Panc1 (cell line): ENCODE measurements at regions not wholly inside any gene's neighbourhood (a gene's known extent, or its start where the extent isn't known, plus 50 kb on each side); places are given as distances from the start of the nearest gene placed in this dataset.

Source experiments
- ATAC-seq: fragments of 200-7000 bp; cut with Tn5 transposase; 2 replicates; pipeline ENCODE4 v1.9.1; 2020; ENCODE audit warnings: mild to moderate bottlenecking, moderate library complexity
- BruUV-seq: library from RNA; stranded (reverse); fragments of 400-500 nt; replicated peaks from 2 replicates; lab custom pipeline; 2021; lab: Mats Ljungman, UMichigan
- CTCF ChIA-PET: fragments of 300-600 bp; sonication (Branson Sonifier 250); formaldehyde crosslinking; loops from one replicate; lab custom pipeline; 2022; ENCODE audit warnings: antibody characterized with exemption; lab: Charles Lee
- POLR2A ChIA-PET: fragments of 300-600 bp; sonication (Branson Sonifier 250); formaldehyde crosslinking; loops from one replicate; lab custom pipeline; 2022; ENCODE audit warnings: antibody characterized with exemption; lab: Charles Lee
- DNase-seq: peaks from one replicate; pipeline ENCODE4 v3.0.0-alpha.2; 2010; ENCODE audit warnings: low read depth, low spot score
- H3K27ac ChIP-seq: 2 replicates; pipeline ENCODE4 v1.5.1; 2011; ENCODE audit warnings: mild to moderate bottlenecking, low read length, inconsistent platforms
- H3K27me3 ChIP-seq: fragments of 200-500 bp; sonication (Bioruptor generic); 2 replicates; pipeline ENCODE4 v1.6.0; 2014; ENCODE audit warnings: low read length, inconsistent platforms; ENCODE audit not compliant: control insufficient read depth, insufficient read depth
- H3K36me3 ChIP-seq: fragments of 200-500 bp; sonication (Bioruptor generic); 2 replicates; pipeline ENCODE4 v1.5.1; 2014; ENCODE audit warnings: inconsistent platforms, mild to moderate bottlenecking, low read length, moderate library complexity; ENCODE audit not compliant: control insufficient read depth, insufficient read depth
- H3K4me1 ChIP-seq: 2 replicates; pipeline ENCODE4 v1.5.1; 2011; ENCODE audit warnings: inconsistent platforms, mild to moderate bottlenecking, low read length, moderate library complexity; ENCODE audit not compliant: control insufficient read depth, insufficient read depth
- H3K4me3 ChIP-seq, 2 experiments: 2 replicates each; pipeline ENCODE4 v1.5.1; 2011 to 2012; ENCODE audit warnings: low read depth in 2 of 2, low read length in 2 of 2, mild to moderate bottlenecking in 2 of 2, inconsistent platforms in 1 of 2, moderate library complexity in 1 of 2
- H3K9me3 ChIP-seq: fragments of 200-500 bp; sonication (Bioruptor generic); 2 replicates; pipeline ENCODE4 v1.5.1; 2014; ENCODE audit warnings: low read depth, mild to moderate bottlenecking, inconsistent platforms, low read length, moderate library complexity; ENCODE audit not compliant: control insufficient read depth, insufficient read depth
- CTCF ChIP-seq: fragments of 450-650 bp; IDR thresholded peaks from 2 replicates; pipeline ENCODE4 v1.5.1; 2017; ENCODE audit warnings: mild to moderate bottlenecking
- POLR2AphosphoS5 ChIP-seq: IDR thresholded peaks from 2 replicates; pipeline ENCODE4 v1.6.1; 2012; ENCODE audit warnings: mild to moderate bottlenecking, low read depth, low read length, moderate library complexity
- REST ChIP-seq, 2 experiments: IDR thresholded peaks; 2 replicates each; pipeline ENCODE4 v1.6.1; 2011 to 2012; ENCODE audit warnings: low read depth in 2 of 2, control low read depth in 1 of 2, low read length in 1 of 2, mild to moderate bottlenecking in 1 of 2, moderate library complexity in 1 of 2; ENCODE audit not compliant: insufficient read depth in 1 of 2
- SIN3A ChIP-seq: IDR thresholded peaks from 2 replicates; pipeline ENCODE4 v1.6.1; 2012; ENCODE audit warnings: low read depth, mild to moderate bottlenecking, low read length, moderate library complexity, borderline replicate concordance; ENCODE audit not compliant: insufficient read depth
- TCF7L2 ChIP-seq: IDR thresholded peaks from 2 replicates; pipeline ENCODE4 v1.6.1; 2011; ENCODE audit warnings: mild to moderate bottlenecking, low read depth, low read length, inconsistent platforms
- in situ Hi-C: cut with HindIII; loops from 2 replicates; pipeline ENCODE4 v1.10.0; 2016; ENCODE audit warnings: low sequenced_read_pairs, low pct_unique_long_range_greater_than_20kb
- intact Hi-C: fragments of 100-400 bp; cut with micrococcal nuclease; formaldehyde crosslinking; loops from one replicate; pipeline ENCODE4 v1.10.0; 2022; ENCODE audit not compliant: unreplicated experiment

- no peaks in the 10 kb centered on the region for H3K27me3 ChIP-seq
- H3K27ac ChIP-seq = no peak overlapping the region
- no peaks in the 10 kb centered on the region for H3K9me3 ChIP-seq
- no peaks in the 10 kb centered on the region for H3K4me1 ChIP-seq
- H3K4me3 ChIP-seq = no peak overlapping the region
- POLR2A ChIA-PET = no interaction called here
- intact Hi-C loops (no loop called here), in situ Hi-C loops (no loop called here)
- CTCF ChIA-PET = no interaction called here
- ATAC-seq = no peak
- DNase-seq = no peak
- no TSS peak for BruUV-seq
- TF ChIP-seq CTCF (no peak), REST (IDR thresholded peaks at IDR 0.05; ENCODE audit: insufficient read depth in 1 of 2, low read depth in 2 of 2, low read length in 1 of 2) (no peak), POLR2AphosphoS5 (no peak), SIN3A (no peak), TCF7L2 (no peak)
- no peaks in the 10 kb centered on the region for H3K36me3 ChIP-seq
Observed at GRCh38 chrX:39477762-39478120, 620.0 kb downstream of the BCOR start.

GRCh38 chrX:39479856-39480255, 617.9 kb downstream of the BCOR start:
- no peak for TF ChIP-seq REST (IDR thresholded peaks at IDR 0.05; ENCODE audit: insufficient read depth in 1 of 2, low read depth in 2 of 2, low read length in 1 of 2)
- no peak for TF ChIP-seq CTCF
- no peak for TF ChIP-seq POLR2AphosphoS5
- TF ChIP-seq TCF7L2 = no peak
- no peak for TF ChIP-seq SIN3A
- no peaks in the 10 kb centered on the region for H3K27me3 ChIP-seq
- H3K4me3 ChIP-seq = no peak overlapping the region
- ATAC-seq (no peak), DNase-seq (no peak)
- intact Hi-C loops = no loop called here
- no TSS peak for BruUV-seq
- H3K36me3 ChIP-seq = no peaks in the 10 kb centered on the region
- in situ Hi-C loops = no loop called here
- no peaks in the 10 kb centered on the region for H3K4me1 ChIP-seq
- H3K27ac ChIP-seq = no peak overlapping the region
- CTCF ChIA-PET = no interaction called here
- POLR2A ChIA-PET = no interaction called here
- no peaks in the 10 kb centered on the region for H3K9me3 ChIP-seq
